NOMO-1 treated with DMSO at 0.1 percent for 48 hours (cell line): ENCODE measurements at regions not wholly inside any gene's neighbourhood (a gene's known extent, or its start where the extent isn't known, plus 50 kb on each side); places are given as distances from the start of the nearest gene placed in this dataset.
A peak's percentile ranks its signal among the peaks of the same experiment; 100 is the strongest.

ENCODE experiments used
- DNase-seq: peaks from one replicate; lab custom pipeline; 2025; ENCODE audit not compliant: unreplicated experiment; lab: John Stamatoyannopoulos, UW

- no peak for DNase-seq
Observed at GRCh38 chr2:103103678-103104077, 341.8 kb downstream of the TMEM182 start.

DNA sequence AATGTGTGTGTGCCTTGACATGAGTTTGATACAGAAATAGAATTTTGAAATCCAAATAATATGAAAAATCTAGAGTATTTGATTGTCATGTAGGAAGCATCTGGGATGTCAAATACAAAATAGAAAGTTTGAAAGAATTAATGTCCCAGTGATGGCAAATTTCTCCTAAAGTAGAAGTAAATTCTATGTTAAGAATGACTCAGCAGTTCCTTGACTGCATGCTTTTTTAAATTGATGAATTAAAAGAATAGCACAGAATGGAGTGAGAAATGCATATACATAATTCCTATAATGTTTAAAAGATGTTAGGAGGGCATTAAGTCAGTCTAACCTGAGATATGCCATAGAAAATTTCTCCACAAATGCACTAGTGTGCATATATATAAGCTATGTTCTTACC lies 357.5 kb downstream of the TMEM182 start:
- no peak for DNase-seq

GRCh38 chr2:103121106-103121505 lies 359.3 kb downstream of the TMEM182 start:
- DNase-seq = no peak

DNA sequence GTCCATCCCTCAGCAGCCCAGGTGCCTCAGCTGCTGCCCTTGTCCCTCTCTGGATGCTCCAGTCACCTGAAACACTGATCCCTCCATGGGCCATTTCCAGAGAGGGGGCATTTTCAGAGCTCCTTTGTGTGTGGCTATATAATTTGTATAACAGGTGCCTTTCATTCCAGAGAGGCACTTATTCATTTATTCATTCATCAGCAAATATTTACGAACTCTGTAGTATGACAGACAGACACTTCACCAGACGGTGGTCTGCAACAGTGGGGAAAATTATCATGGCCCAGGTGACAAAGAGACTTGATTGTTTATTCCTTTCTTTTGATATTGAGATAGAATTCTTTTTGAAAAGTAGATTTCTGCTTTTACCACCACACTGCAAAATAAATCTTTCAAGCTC lies 361.7 kb downstream of the TMEM182 start:
- DNase-seq = no peak

DNA sequence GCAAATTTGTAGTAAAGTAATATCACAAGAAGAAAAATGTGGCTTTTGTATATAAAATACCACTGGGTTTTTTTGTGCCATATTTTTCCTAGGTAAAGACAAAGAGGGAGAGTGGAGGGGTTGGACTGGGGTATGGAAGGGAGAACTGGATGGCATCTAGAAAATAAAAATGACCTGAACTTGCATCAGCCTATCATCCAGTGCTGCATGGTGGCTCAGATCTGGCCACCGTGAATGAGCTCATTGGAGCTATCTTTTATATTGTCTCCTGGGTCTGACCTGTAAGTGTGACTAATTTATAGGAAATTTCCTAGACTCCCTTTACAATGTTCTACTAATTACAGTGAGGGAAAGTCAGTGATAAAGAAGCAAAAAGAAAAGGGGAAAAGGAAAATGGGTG lies 369.0 kb downstream of the TMEM182 start:
- DNase-seq = no peak

DNA sequence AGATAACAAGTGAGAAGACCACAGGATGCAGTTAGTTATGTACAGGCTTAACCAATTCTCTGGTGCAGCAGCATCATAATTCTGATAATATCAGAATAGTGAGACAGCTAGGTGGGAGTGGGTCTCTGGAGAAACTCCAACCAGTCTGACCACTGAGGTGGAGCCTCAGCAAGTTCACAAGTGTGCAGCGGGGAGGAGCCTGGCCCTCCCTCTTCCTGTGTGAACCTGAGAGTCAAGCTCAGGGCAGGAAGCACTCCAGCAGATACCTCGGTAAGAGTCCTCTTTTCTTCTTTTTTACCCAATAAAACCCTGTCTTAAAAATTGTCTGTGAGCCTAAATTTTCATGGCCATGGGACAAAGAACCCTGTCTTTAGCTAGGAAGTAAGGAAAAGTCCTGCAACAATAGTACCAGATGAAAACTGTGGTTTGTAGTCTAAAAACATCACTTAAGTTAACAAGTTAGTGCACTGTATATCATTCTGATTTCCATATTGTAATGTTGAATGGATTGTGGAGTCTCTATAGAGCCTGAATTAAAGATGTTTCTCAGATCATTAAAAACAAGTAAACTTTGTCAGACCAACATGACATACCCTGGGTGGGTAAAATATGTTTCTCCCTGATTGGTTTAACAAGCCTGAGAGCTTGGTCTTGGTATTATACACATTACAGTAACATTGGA lies 370.8 kb downstream of the TMEM182 start:
- DNase-seq = no peak

GRCh38 chr2:103135679-103136078 lies 373.8 kb downstream of the TMEM182 start:
- DNase-seq = no peak

DNA sequence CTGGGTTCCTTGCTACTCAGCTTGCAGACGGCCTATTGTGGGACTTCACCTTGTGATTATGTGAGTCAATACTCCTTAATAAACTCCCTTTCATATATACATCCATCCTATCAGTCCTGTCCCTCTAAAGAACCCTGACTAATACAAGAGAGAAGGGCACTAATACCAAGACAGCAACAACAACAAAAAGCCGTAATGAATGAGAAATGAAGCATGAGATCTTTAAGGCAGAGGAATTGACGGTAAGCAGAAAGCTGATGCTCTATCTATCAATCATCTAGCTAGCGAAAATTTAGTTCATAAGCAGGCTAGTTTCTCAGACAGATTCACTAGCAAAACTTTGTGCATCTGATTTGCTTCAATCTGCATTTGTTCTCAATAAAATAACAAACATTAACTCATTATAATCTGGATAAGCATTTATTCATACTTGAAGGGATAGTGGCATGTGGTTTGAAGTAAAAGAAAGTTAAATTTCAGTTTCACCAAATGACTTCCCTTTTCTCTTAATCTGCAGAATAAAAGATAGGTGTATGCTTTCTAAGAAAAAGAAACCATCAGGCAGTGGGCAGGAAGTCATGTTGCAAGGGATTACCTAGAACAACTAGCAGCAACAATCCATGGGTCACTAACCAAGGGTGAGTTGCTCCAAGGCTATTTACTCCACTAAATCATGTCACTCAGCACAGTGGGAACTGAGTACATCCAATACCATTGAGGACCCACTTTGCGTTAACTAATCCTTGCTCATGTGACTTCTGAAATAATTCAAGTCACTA lies 376.5 kb downstream of the TMEM182 start:
- DNase-seq = no peak

- no peak for DNase-seq
Observed at GRCh38 chr2:103139628-103140268, 377.9 kb downstream of the TMEM182 start.

GRCh38 chr2:103144837-103145236 lies 383.0 kb downstream of the TMEM182 start:
- DNase-seq = no peak

DNA sequence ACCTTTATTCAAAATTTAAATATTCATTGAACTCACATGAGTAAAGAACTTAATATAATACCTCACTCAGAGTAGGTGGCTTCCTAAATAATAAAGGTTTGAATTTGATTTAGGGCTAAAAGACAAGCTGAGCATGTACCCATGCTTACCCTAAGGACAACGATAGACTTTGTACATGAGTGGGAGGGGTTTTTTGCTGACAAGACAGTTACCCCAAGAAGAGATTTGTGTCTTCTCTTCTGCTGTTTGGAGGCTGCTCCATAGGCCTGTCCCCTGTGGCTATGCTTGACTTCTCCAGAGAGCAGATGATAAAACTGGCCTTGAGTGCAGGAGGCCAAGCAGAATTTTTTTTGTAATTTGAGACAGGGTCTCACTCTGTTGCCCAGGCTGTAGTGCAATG lies 383.9 kb downstream of the TMEM182 start:
- DNase-seq = no peak

- no peak for DNase-seq
Observed at GRCh38 chr2:103151046-103151445, 389.2 kb downstream of the TMEM182 start.

- DNase-seq = no peak
Observed at GRCh38 chr2:103152556-103152955, 390.7 kb downstream of the TMEM182 start.

DNA sequence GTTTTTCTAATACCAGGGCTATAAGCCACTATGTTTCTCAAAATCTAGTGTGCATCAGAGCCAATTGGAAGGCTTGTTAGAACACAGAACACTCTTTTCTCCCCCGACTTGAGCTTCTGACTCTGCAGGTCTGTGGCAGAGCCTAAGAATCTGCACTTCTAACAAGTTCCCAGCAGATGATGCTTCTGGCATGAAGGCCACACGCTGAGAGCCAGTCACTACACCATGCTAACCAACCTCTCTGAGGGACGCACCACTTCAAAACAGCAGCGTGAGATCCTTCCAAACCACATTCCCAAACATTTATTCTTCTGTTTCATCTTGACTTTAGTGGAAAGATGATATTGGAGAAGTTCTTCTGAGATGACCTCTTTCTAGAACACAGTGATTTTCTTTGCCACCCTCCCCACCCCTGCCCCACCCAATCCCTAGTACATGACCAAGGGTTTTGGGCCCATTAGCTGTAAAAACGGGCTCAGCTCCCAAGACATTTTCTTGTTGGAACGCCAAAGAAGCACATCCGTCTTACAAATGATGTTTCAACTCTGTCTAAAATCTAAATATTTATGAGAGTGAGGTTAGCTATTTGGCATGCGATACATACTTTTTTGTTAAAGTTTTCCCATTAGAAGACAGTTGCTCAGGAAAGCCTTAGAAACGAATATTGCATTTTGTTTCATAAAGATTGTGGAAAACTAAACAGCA lies 391.9 kb downstream of the TMEM182 start:
- no peak for DNase-seq

DNA sequence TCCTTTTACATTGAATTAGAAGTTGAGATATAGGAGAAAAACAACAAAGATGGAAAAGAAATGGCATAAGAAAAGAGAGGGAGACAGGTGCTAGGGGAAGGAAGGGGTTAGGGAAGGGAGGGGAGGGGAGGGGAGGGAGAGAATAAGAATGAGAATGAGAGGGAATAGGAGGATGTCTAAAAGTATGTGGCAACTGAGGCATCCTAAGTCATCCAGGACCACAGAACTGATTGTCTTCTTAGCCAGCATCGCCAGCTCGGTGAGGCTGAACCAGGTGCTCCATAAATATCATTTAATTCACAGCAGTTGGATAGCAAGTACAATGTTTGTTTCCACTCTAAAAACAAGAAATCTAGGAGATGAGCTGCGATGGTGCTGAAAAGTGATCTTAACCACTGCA lies 393.5 kb downstream of the TMEM182 start:
- DNase-seq = no peak

DNA sequence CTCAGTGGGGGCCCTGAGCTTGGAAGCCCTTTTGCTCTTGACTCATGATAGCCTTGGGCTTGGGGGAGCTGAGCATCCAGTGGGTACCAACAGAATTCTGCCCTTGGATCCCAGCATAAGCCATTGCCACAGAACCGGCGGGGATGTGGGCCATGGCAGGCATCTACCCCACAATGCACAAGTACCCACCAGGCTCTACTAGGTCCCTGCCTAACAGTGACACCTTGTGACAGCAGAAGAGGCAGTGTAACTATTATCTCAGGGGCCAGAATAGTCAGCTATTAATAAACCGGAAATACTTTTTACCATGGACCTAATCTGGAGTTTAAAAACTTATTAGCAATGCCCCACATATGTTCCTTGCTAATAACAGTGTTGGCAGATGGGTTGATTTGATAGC lies 397.2 kb downstream of the TMEM182 start:
- no peak for DNase-seq

GRCh38 chr2:103161456-103162289 lies 399.8 kb downstream of the TMEM182 start:
- DNase-seq = peak; percentile 29

DNA sequence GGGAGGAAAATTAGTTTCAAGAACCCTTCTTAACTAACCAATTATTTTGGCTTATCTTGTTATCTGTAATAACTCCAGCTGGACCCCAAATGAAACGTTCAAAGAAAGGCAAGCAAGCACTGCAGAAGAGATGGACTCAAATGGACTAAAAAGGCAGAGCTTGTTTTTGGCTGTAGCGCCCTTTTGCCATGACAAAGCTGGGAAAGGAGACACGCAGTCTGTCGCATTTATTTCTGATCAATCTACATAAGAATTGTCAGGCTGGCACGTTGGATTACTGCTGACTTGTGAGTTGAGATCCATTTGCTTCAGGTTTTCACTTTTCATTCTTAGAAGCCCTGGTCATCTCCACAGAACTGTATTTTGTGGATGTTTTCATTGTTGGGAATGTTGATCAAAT lies 402.9 kb downstream of the TMEM182 start:
- DNase-seq = no peak

GRCh38 chr2:103165836-103166235 lies 404.0 kb downstream of the TMEM182 start:
- no peak for DNase-seq

GRCh38 chr2:103166456-103167324 lies 404.9 kb downstream of the TMEM182 start:
- no peak for DNase-seq
